ENCODE measurements at regions not wholly inside any gene's neighbourhood (a gene's known extent, or its start where the extent isn't known, plus 50 kb on each side); places are given as distances from the start of the nearest gene placed in this dataset.
"Not testable (repeated sequence)": the region's sequence is repeated elsewhere in the genome, so short reads cannot be mapped to it uniquely, and the experiment has no call there.

GRCh38 chr9:115328228-115328627 is 210.3 kb upstream of the TNC start:
- no peaks in the 10 kb centered on the region for H3K36me3 Mint-ChIP-seq
- DNase-seq (ENCODE audit: low spot score) (no peak), ATAC-seq (no peak)
- no peak overlapping the region for H3K4me3 Mint-ChIP-seq
- H3K4me1 Mint-ChIP-seq (ENCODE audit: low read depth in 2 of 2) = no peaks in the 10 kb centered on the region
- H3K27ac Mint-ChIP-seq = no peak overlapping the region
- peaks cover 10% of the 10 kb centered on the region for H3K9me3 Mint-ChIP-seq
- H3K27me3 Mint-ChIP-seq = peaks cover 0 to 2% of the 10 kb centered on the region in 2 donors

GRCh38 chr9:115328677-115329076 is 210.7 kb upstream of the TNC start:
- peaks cover 8% of the 10 kb centered on the region for H3K9me3 Mint-ChIP-seq
- H3K4me3 Mint-ChIP-seq = no peak overlapping the region
- ATAC-seq (no peak), DNase-seq (ENCODE audit: low spot score) (no peak)
- H3K36me3 Mint-ChIP-seq = no peaks in the 10 kb centered on the region
- H3K27me3 Mint-ChIP-seq = no peaks in the 10 kb centered on the region
- H3K27ac Mint-ChIP-seq = no peak overlapping the region
- H3K4me1 Mint-ChIP-seq (ENCODE audit: low read depth in 2 of 2) = no peaks in the 10 kb centered on the region

GRCh38 chr9:115333277-115334070 is 215.5 kb upstream of the TNC start:
- Mint-ChIP-seq H3K27ac (no peak overlapping the region), H3K9me3 (peaks cover 8% of the 10 kb centered on the region), H3K4me1 (ENCODE audit: low read depth in 2 of 2) (no peaks in the 10 kb centered on the region), H3K36me3 (no peaks in the 10 kb centered on the region), H3K4me3 (no peak overlapping the region), H3K27me3 (peaks cover 0 to 1% of the 10 kb centered on the region in 2 donors)
- DNase-seq (ENCODE audit: low spot score) (no peak), ATAC-seq (no peak)

- DNase-seq (ENCODE audit: low spot score) (no peak), ATAC-seq (no peak)
- Mint-ChIP-seq H3K27ac (no peak overlapping the region), H3K36me3 (no peaks in the 10 kb centered on the region), H3K4me1 (ENCODE audit: low read depth in 2 of 2) (no peaks in the 10 kb centered on the region), H3K27me3 (peaks cover 0 to 9% of the 10 kb centered on the region in 2 donors), H3K4me3 (no peak overlapping the region), H3K9me3 (peaks cover 11% of the 10 kb centered on the region)
Observed at GRCh38 chr9:115335439-115335838, 217.5 kb upstream of the TNC start.

GRCh38 chr9:115340314-115340713 is 222.4 kb upstream of the TNC start:
- peaks cover 4 to 29% of the 10 kb centered on the region in 2 donors for H3K27me3 Mint-ChIP-seq
- no peaks in the 10 kb centered on the region for H3K36me3 Mint-ChIP-seq
- no peak overlapping the region for H3K4me3 Mint-ChIP-seq

GRCh38 chr9:115341426-115341825 is 223.5 kb upstream of the TNC start:
- DNase-seq (ENCODE audit: low spot score) = no peak
- H3K36me3 Mint-ChIP-seq = no peaks in the 10 kb centered on the region
- no peak overlapping the region for H3K4me3 Mint-ChIP-seq
- no peak overlapping the region for H3K27ac Mint-ChIP-seq
- H3K9me3 Mint-ChIP-seq = peaks cover 6% of the 10 kb centered on the region
- ATAC-seq = no peak
- peaks cover 4 to 29% of the 10 kb centered on the region in 2 donors for H3K27me3 Mint-ChIP-seq
- no peaks in the 10 kb centered on the region for H3K4me1 Mint-ChIP-seq (ENCODE audit: low read depth in 2 of 2)

More at GRCh38 chr9:115340314-115340713, 222.4 kb upstream of the TNC start:
- H3K27ac Mint-ChIP-seq = no peak overlapping the region
- no peak for ATAC-seq
- DNase-seq (ENCODE audit: low spot score) = no peak
- peaks cover 6% of the 10 kb centered on the region for H3K9me3 Mint-ChIP-seq
- H3K4me1 Mint-ChIP-seq (ENCODE audit: low read depth in 2 of 2) = no peaks in the 10 kb centered on the region

GRCh38 chr9:115347776-115348175 is 229.8 kb upstream of the TNC start:
- not testable (repeated sequence) for H3K36me3 Mint-ChIP-seq; H3K4me3 Mint-ChIP-seq; H3K27ac Mint-ChIP-seq; H3K4me1 Mint-ChIP-seq (ENCODE audit: low read depth in 2 of 2); H3K27me3 Mint-ChIP-seq; H3K9me3 Mint-ChIP-seq; ATAC-seq; DNase-seq (ENCODE audit: low spot score)

- peaks cover 10% of the 10 kb centered on the region for H3K9me3 Mint-ChIP-seq
- not testable (repeated sequence) for H3K4me1 Mint-ChIP-seq (ENCODE audit: low read depth in 2 of 2); H3K4me3 Mint-ChIP-seq; H3K27ac Mint-ChIP-seq; ATAC-seq; H3K36me3 Mint-ChIP-seq; H3K27me3 Mint-ChIP-seq; DNase-seq (ENCODE audit: low spot score)
Observed at GRCh38 chr9:115348936-115349335, 231.0 kb upstream of the TNC start.

- peaks cover 0 to 3% of the 10 kb centered on the region in 2 donors for H3K4me1 Mint-ChIP-seq (ENCODE audit: low read depth in 2 of 2)
- ATAC-seq = no peak
- no peaks in the 10 kb centered on the region for H3K36me3 Mint-ChIP-seq
- no peak overlapping the region for H3K4me3 Mint-ChIP-seq
- peaks cover 10% of the 10 kb centered on the region for H3K9me3 Mint-ChIP-seq
- DNase-seq (ENCODE audit: low spot score) = no peak
- H3K27me3 Mint-ChIP-seq = no peaks in the 10 kb centered on the region
- H3K27ac Mint-ChIP-seq = no peak overlapping the region
Observed at GRCh38 chr9:115349542-115349941, 231.6 kb upstream of the TNC start.

- no peak for ATAC-seq
Observed at GRCh38 chr9:115350548-115350947, 232.6 kb upstream of the TNC start.

GRCh38 chr9:115353681-115354080 is 235.7 kb upstream of the TNC start:
- Mint-ChIP-seq H3K27me3 (no peaks in the 10 kb centered on the region), H3K4me1 (ENCODE audit: low read depth in 2 of 2) (peaks cover 0 to 3% of the 10 kb centered on the region in 2 donors), H3K9me3 (peaks cover 14% of the 10 kb centered on the region), H3K4me3 (no peak overlapping the region), H3K27ac (no peak overlapping the region), H3K36me3 (no peaks in the 10 kb centered on the region)
- DNase-seq (ENCODE audit: low spot score) (no peak), ATAC-seq (no peak)

More at GRCh38 chr9:115350548-115350947, 232.6 kb upstream of the TNC start:
- H3K4me1 Mint-ChIP-seq (ENCODE audit: low read depth in 2 of 2) = peaks cover 0 to 3% of the 10 kb centered on the region in 2 donors
- H3K27me3 Mint-ChIP-seq = no peaks in the 10 kb centered on the region
- no peak overlapping the region for H3K27ac Mint-ChIP-seq
- H3K4me3 Mint-ChIP-seq = no peak overlapping the region
- no peak for DNase-seq (ENCODE audit: low spot score)
- H3K36me3 Mint-ChIP-seq = no peaks in the 10 kb centered on the region
- peaks cover 10% of the 10 kb centered on the region for H3K9me3 Mint-ChIP-seq

GRCh38 chr9:115357821-115358220 is 239.9 kb upstream of the TNC start:
- Mint-ChIP-seq H3K27me3 (no peaks in the 10 kb centered on the region), H3K9me3 (peaks cover 11% of the 10 kb centered on the region), H3K4me3 (no peak overlapping the region), H3K27ac (no peak overlapping the region), H3K4me1 (ENCODE audit: low read depth in 2 of 2) (peaks cover 0 to 3% of the 10 kb centered on the region in 2 donors), H3K36me3 (no peaks in the 10 kb centered on the region)
- no peak for ATAC-seq
- DNase-seq (ENCODE audit: low spot score) = no peak

- Mint-ChIP-seq H3K9me3 (peaks cover 5% of the 10 kb centered on the region), H3K36me3 (no peaks in the 10 kb centered on the region), H3K4me3 (no peak overlapping the region), H3K27ac (no peak overlapping the region), H3K27me3 (no peaks in the 10 kb centered on the region), H3K4me1 (ENCODE audit: low read depth in 2 of 2) (no peaks in the 10 kb centered on the region)
- no peak for DNase-seq (ENCODE audit: low spot score)
- no peak for ATAC-seq
Observed at GRCh38 chr9:115359017-115359780, 241.2 kb upstream of the TNC start.

GRCh38 chr9:115360122-115360521 is 242.2 kb upstream of the TNC start:
- DNase-seq (ENCODE audit: low spot score) (no peak), ATAC-seq (no peak)

More at GRCh38 chr9:115360122-115360521, 242.2 kb upstream of the TNC start:
- H3K4me1 Mint-ChIP-seq (ENCODE audit: low read depth in 2 of 2) = no peaks in the 10 kb centered on the region
- no peaks in the 10 kb centered on the region for H3K27me3 Mint-ChIP-seq
- no peak overlapping the region for H3K4me3 Mint-ChIP-seq
- H3K27ac Mint-ChIP-seq = no peak overlapping the region
- H3K9me3 Mint-ChIP-seq = peaks cover 5% of the 10 kb centered on the region
- no peaks in the 10 kb centered on the region for H3K36me3 Mint-ChIP-seq

Data from natural killer cell treated with Interleukin-12 subunit alpha and Interleukin-12 subunit beta and Interleukin-15 and Interleukin-18, amount 100 ng/mL, for 72 hours (primary cell).